ENCODE measurements at regions not wholly inside any gene's neighbourhood (a gene's known extent, or its start where the extent isn't known, plus 50 kb on each side); places are given as distances from the start of the nearest gene placed in this dataset.

GRCh38 chr11:129287920-129288319, 87.7 kb upstream of the BARX2 start:
- Histone ChIP-seq H2BK5ac (ENCODE audit: low read depth, low read length, poor library complexity, severe bottlenecking) (no peak overlapping the region), H3K4me2 (ENCODE audit: low read depth, low read length) (no peak overlapping the region), H3K56ac (ENCODE audit: extremely low read depth, insufficient read depth, low read length) (no peak overlapping the region), H3K14ac (replicated peaks; ENCODE audit: low read depth, low read length) (no peak overlapping the region), H3K18ac (ENCODE audit: low read depth, low read length) (no peak overlapping the region), H3K27me3 (ENCODE audit: control insufficient read depth, insufficient read depth, low read length) (peaks cover 21% of the 10 kb centered on the region), H3K23ac (ENCODE audit: low read depth, low read length) (no peak overlapping the region), H2BK15ac (ENCODE audit: low read depth, low read length) (no peak overlapping the region), H3K27ac (ENCODE audit: insufficient read depth, low read length) (no peak overlapping the region), H2AK5ac (ENCODE audit: low read depth, low read length) (no peak overlapping the region), H4K20me1 (ENCODE audit: insufficient read depth, low read length) (no peaks in the 10 kb centered on the region), H2BK120ac (ENCODE audit: low read depth, low read length) (no peak overlapping the region), H3K79me1 (ENCODE audit: low read depth in 1 of 2, low read length in 2 of 2) (no peaks in the 10 kb centered on the region), H2AFZ (replicated peaks; ENCODE audit: low read length, poor library complexity) (no peak overlapping the region), H3K4me3 (ENCODE audit: insufficient read depth, low read depth, low read length) (no peak overlapping the region), H4K8ac (ENCODE audit: low read depth in 2 of 2, low read length in 2 of 2) (no peak overlapping the region), H3K9ac (ENCODE audit: low read depth, low read length) (no peak overlapping the region), H3K36me3 (ENCODE audit: control insufficient read depth, insufficient read depth, low read length) (no peaks in the 10 kb centered on the region), H2BK20ac (ENCODE audit: low read depth, low read length) (no peak overlapping the region), H3K9me3 (ENCODE audit: control insufficient read depth, insufficient read depth, low read length) (no peaks in the 10 kb centered on the region), H4K5ac (ENCODE audit: low read depth, low read length) (no peak overlapping the region), H3K4ac (ENCODE audit: low read depth, low read length) (no peak overlapping the region), H3K4me1 (ENCODE audit: control insufficient read depth, insufficient read depth, low read length) (peaks cover 2% of the 10 kb centered on the region; the same call in 1 of the 2 replicates), H4K91ac (ENCODE audit: insufficient read depth, low read depth, low read length) (no peak overlapping the region), H3K9me1 (ENCODE audit: insufficient read depth, low read length) (no peaks in the 10 kb centered on the region), H2AK9ac (replicated peaks; ENCODE audit: low read depth, low read length, poor library complexity) (no peak overlapping the region)
- CTCF ChIA-PET = no interaction called here
- dilution Hi-C loops (cut with HindIII; ENCODE audit: low sequenced_read_pairs, unreplicated experiment) (no loop called here), in situ Hi-C loops (cut with MboI; ENCODE audit: low sequenced_read_pairs) (no loop called here), intact Hi-C loops (cut with micrococcal nuclease) (no loop called here)
- 83% methylated on average over 2 of the region's 3 CpGs; no CpG with 5 or more reads in 1 of the 2 experiments for WGBS, 2 experiments (ENCODE audit: extremely low coverage in 2 of 2, insufficient read length in 1 of 2)
- no peak for ATAC-seq (ENCODE audit: low read depth)
- TF ChIP-seq MAFK (IDR thresholded peaks at IDR 0.05; ENCODE audit: low read depth, low read length) = no peak
- no peak for TF ChIP-seq RAD21 (IDR thresholded peaks at IDR 0.05; ENCODE audit: low read length)
- TF ChIP-seq ELK1 (IDR thresholded peaks at IDR 0.05; ENCODE audit: borderline replicate concordance, low read depth, low read length) = no peak
- TF ChIP-seq, protein P1, sequence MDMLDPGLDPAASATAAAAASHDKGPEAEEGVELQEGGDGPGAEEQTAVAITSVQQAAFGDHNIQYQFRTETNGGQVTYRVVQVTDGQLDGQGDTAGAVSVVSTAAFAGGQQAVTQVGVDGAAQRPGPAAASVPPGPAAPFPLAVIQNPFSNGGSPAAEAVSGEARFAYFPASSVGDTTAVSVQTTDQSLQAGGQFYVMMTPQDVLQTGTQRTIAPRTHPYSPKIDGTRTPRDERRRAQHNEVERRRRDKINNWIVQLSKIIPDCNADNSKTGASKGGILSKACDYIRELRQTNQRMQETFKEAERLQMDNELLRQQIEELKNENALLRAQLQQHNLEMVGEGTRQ (IDR thresholded peaks at IDR 0.05; ENCODE audit: low read depth, low read length) = no peak
- TF ChIP-seq, protein P2, sequence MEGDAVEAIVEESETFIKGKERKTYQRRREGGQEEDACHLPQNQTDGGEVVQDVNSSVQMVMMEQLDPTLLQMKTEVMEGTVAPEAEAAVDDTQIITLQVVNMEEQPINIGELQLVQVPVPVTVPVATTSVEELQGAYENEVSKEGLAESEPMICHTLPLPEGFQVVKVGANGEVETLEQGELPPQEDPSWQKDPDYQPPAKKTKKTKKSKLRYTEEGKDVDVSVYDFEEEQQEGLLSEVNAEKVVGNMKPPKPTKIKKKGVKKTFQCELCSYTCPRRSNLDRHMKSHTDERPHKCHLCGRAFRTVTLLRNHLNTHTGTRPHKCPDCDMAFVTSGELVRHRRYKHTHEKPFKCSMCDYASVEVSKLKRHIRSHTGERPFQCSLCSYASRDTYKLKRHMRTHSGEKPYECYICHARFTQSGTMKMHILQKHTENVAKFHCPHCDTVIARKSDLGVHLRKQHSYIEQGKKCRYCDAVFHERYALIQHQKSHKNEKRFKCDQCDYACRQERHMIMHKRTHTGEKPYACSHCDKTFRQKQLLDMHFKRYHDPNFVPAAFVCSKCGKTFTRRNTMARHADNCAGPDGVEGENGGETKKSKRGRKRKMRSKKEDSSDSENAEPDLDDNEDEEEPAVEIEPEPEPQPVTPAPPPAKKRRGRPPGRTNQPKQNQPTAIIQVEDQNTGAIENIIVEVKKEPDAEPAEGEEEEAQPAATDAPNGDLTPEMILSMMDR (conservative IDR thresholded peaks at IDR 0.05; ENCODE audit: low read depth, low read length) = no peak
- no peak for TF ChIP-seq FOS (IDR thresholded peaks at IDR 0.05; ENCODE audit: low read depth, low read length)
- no peak for TF ChIP-seq RCOR1 (IDR thresholded peaks at IDR 0.05; ENCODE audit: insufficient replicate concordance, low read length)
- no peak for TF ChIP-seq MXI1 (IDR thresholded peaks at IDR 0.05; ENCODE audit: borderline replicate concordance, low read depth, low read length)
- TF ChIP-seq MAZ (IDR thresholded peaks at IDR 0.05; ENCODE audit: borderline replicate concordance, low read depth, low read length) = no peak
- no peak for TF ChIP-seq SMC3 (IDR thresholded peaks at IDR 0.05; ENCODE audit: low read depth, low read length)
- TF ChIP-seq BHLHE40 (IDR thresholded peaks at IDR 0.05; ENCODE audit: low read depth, low read length) = no peak
- no peak for TF ChIP-seq CHD1 (IDR thresholded peaks at IDR 0.05; ENCODE audit: low read depth, low read length)
- TF ChIP-seq POLR2A (IDR thresholded peaks at IDR 0.05; ENCODE audit: low read depth, low read length) = no peak
- no peak for TF ChIP-seq NFE2L2 (IDR thresholded peaks at IDR 0.05; ENCODE audit: low read depth, low read length)
- TF ChIP-seq RFX5 (IDR thresholded peaks at IDR 0.05; ENCODE audit: low read depth, low read length) = no peak
- no peak for TF ChIP-seq CEBPB (IDR thresholded peaks at IDR 0.05; ENCODE audit: low read depth, low read length)
- POLR2A ChIA-PET (ENCODE audit: unreplicated experiment) = no interaction called here
- BruUV-seq (replicated peaks) = no TSS peak
- no peak for DNase-seq
